ENCODE measurements at regions not wholly inside any gene's neighbourhood (a gene's known extent, or its start where the extent isn't known, plus 50 kb on each side); places are given as distances from the start of the nearest gene placed in this dataset.

- ATAC-seq, result no peak
- DNase-seq, result no peak
- H3K9me3 ChIP-seq, result no peaks in the 10 kb centered on the region
- no peak for TF ChIP-seq CTCF (IDR thresholded peaks at IDR 0.05)
- intact Hi-C loops (cut with DNase I, micrococcal nuclease), result no loop called here
- H3K36me3 ChIP-seq (ENCODE audit: low read depth), result no peaks in the 10 kb centered on the region
- H3K4me1 ChIP-seq (ENCODE audit: low read depth), result no peaks in the 10 kb centered on the region
- H3K4me3 ChIP-seq, result no peak overlapping the region
Observed at GRCh38 chr7:42407021-42407710, 170.2 kb upstream of the GLI3 start.

- intact Hi-C loops (cut with DNase I, micrococcal nuclease), result no loop called here
- ATAC-seq, result no peak
- no peaks in the 10 kb centered on the region for H3K9me3 ChIP-seq
Observed at GRCh38 chr7:42406358-42406757, 169.3 kb upstream of the GLI3 start.

GRCh38 chr7:42405782-42406181 is 168.8 kb upstream of the GLI3 start:
- no peak for TF ChIP-seq CTCF (IDR thresholded peaks at IDR 0.05)
- Histone ChIP-seq H3K9me3 (no peaks in the 10 kb centered on the region), H3K4me3 (no peak overlapping the region), H3K4me1 (ENCODE audit: low read depth) (no peaks in the 10 kb centered on the region), H3K36me3 (ENCODE audit: low read depth) (no peaks in the 10 kb centered on the region)
- no peak for DNase-seq
- intact Hi-C loops (cut with DNase I, micrococcal nuclease), result no loop called here
- ATAC-seq, result no peak

More at GRCh38 chr7:42406358-42406757, 169.3 kb upstream of the GLI3 start:
- no peaks in the 10 kb centered on the region for H3K4me1 ChIP-seq (ENCODE audit: low read depth)
- DNase-seq, result no peak
- TF ChIP-seq CTCF (IDR thresholded peaks at IDR 0.05), result no peak
- H3K36me3 ChIP-seq (ENCODE audit: low read depth), result no peaks in the 10 kb centered on the region
- H3K4me3 ChIP-seq, result no peak overlapping the region

GRCh38 chr7:42403831-42404230 is 166.8 kb upstream of the GLI3 start:
- ATAC-seq (no peak), DNase-seq (no peak)
- TF ChIP-seq CTCF (IDR thresholded peaks at IDR 0.05), result no peak
- H3K36me3 ChIP-seq (ENCODE audit: low read depth), result no peaks in the 10 kb centered on the region
- intact Hi-C loops (cut with DNase I, micrococcal nuclease), result no loop called here
- no peaks in the 10 kb centered on the region for H3K9me3 ChIP-seq
- H3K4me3 ChIP-seq, result no peak overlapping the region
- H3K4me1 ChIP-seq (ENCODE audit: low read depth), result no peaks in the 10 kb centered on the region

- H3K4me1 ChIP-seq (ENCODE audit: low read depth), result no peaks in the 10 kb centered on the region
- DNase-seq (no peak), ATAC-seq (no peak)
- no peak for TF ChIP-seq CTCF (IDR thresholded peaks at IDR 0.05)
- H3K36me3 ChIP-seq (ENCODE audit: low read depth), result no peaks in the 10 kb centered on the region
- intact Hi-C loops (cut with DNase I, micrococcal nuclease), result no loop called here
- H3K4me3 ChIP-seq, result no peak overlapping the region
- H3K9me3 ChIP-seq, result no peaks in the 10 kb centered on the region
Observed at GRCh38 chr7:42400961-42401360, 164.0 kb upstream of the GLI3 start.

Measured in mucosa of descending colon (tissue), 3 donors.